GM13976 (cell line): ENCODE measurements at regions not wholly inside any gene's neighbourhood (a gene's known extent, or its start where the extent isn't known, plus 50 kb on each side); places are given as distances from the start of the nearest gene placed in this dataset.
"Not testable (repeated sequence)": the region's sequence is repeated elsewhere in the genome, so short reads cannot be mapped to it uniquely, and the experiment has no call there.

Source experiments
- DNase-seq: peaks from one replicate; pipeline ENCODE4 v3.0.0; 2012; ENCODE audit warnings: low spot score
- CTCF ChIP-seq: IDR thresholded peaks from 2 replicates; pipeline ENCODE4 v1.5.1; 2012; ENCODE audit warnings: borderline replicate concordance, mild to moderate bottlenecking; ENCODE audit not compliant: insufficient read depth; ENCODE audit errors: extremely low read depth, missing control alignments, control extremely low read depth
- in situ Hi-C: fragments of 300-500 bp; cut with MboI; formaldehyde crosslinking; loops from one replicate; pipeline ENCODE4 v1.12.0; 2022; ENCODE audit warnings: low sequenced_read_pairs, mixed read lengths, inconsistent platforms; ENCODE audit not compliant: unreplicated experiment

GRCh38 chr16:66245072-66245471 is 121.4 kb upstream of the CDH5 start:
- TF ChIP-seq CTCF, result no peak
- in situ Hi-C loops, result loop anchor here (25.0 kb wide), 1 partner anchor 92 kb away; no protein-coding TSS in a partner anchor
- DNase-seq, result no peak

- no peak for TF ChIP-seq CTCF
- DNase-seq, result no peak
- in situ Hi-C loops, result loop anchor here (25.0 kb wide), 1 partner anchor 95 kb away; no protein-coding TSS in a partner anchor
Measured at GRCh38 chr16:66242672-66243071, 123.8 kb upstream of the CDH5 start.

GRCh38 chr16:66242206-66242605 is 124.3 kb upstream of the CDH5 start:
- in situ Hi-C loops, result loop anchor here (25.0 kb wide), 1 partner anchor 95 kb away; no protein-coding TSS in a partner anchor

GRCh38 chr16:66240631-66241395 is 125.7 kb upstream of the CDH5 start:
- DNase-seq, result no peak
- in situ Hi-C loops, result loop anchor here (25.0 kb wide), 1 partner anchor 96 kb away; no protein-coding TSS in a partner anchor
- no peak for TF ChIP-seq CTCF

More at GRCh38 chr16:66242206-66242605, 124.3 kb upstream of the CDH5 start:
- not testable (repeated sequence) for DNase-seq

GRCh38 chr16:66240088-66240487 is 126.4 kb upstream of the CDH5 start:
- no peak for TF ChIP-seq CTCF
- in situ Hi-C loops, result loop anchor here (25.0 kb wide), 1 partner anchor 97 kb away; no protein-coding TSS in a partner anchor
- no peak for DNase-seq

- in situ Hi-C loops, result loop anchor here (25.0 kb wide), 1 partner anchor 99 kb away; no protein-coding TSS in a partner anchor
Measured at GRCh38 chr16:66238696-66239095, 127.8 kb upstream of the CDH5 start.

More at GRCh38 chr16:66238696-66239095, 127.8 kb upstream of the CDH5 start:
- no peak for DNase-seq
- TF ChIP-seq CTCF, result no peak
